ENCODE measurements at regions not wholly inside any gene's neighbourhood (a gene's known extent, or its start where the extent isn't known, plus 50 kb on each side); places are given as distances from the start of the nearest gene placed in this dataset.

- no peak overlapping the region for H3K27ac ChIP-seq
- no peaks in the 10 kb centered on the region for H3K27me3 ChIP-seq
- 34 to 38% methylated on average over 3 of the region's 3 CpGs for WGBS, 2 donors
- DNase-seq (no peak), ATAC-seq (ENCODE audit: low FRiP score in 2 of 2) (no peak)
- H3K9me3 ChIP-seq: no peaks in the 10 kb centered on the region
- H3K4me1 ChIP-seq: no peaks in the 10 kb centered on the region
- no peak overlapping the region for H3K4me3 ChIP-seq
- no peaks in the 10 kb centered on the region for H3K36me3 ChIP-seq
- TF ChIP-seq POLR2AphosphoS5 (IDR thresholded peaks at IDR 0.05): no peak
Observed at GRCh38 chr5:82620957-82621600, 342.9 kb upstream of the RPS23 start.

GRCh38 chr5:82619097-82619496 is 340.9 kb upstream of the RPS23 start:
- DNase-seq (no peak), ATAC-seq (ENCODE audit: low FRiP score in 2 of 2) (no peak)
- no peaks in the 10 kb centered on the region for H3K36me3 ChIP-seq
- H3K4me3 ChIP-seq: no peak overlapping the region
- 87 to 94% methylated on average over 3 of the region's 3 CpGs for WGBS, 2 donors
- no peak overlapping the region for H3K27ac ChIP-seq
- H3K9me3 ChIP-seq: no peaks in the 10 kb centered on the region
- TF ChIP-seq CTCF (IDR thresholded peaks at IDR 0.05) (no peak), EP300 (IDR thresholded peaks at IDR 0.05) (no peak), POLR2A (IDR thresholded peaks at IDR 0.05) (no peak), POLR2AphosphoS5 (IDR thresholded peaks at IDR 0.05) (no peak)
- no peaks in the 10 kb centered on the region for H3K4me1 ChIP-seq
- no peaks in the 10 kb centered on the region for H3K27me3 ChIP-seq

- TF ChIP-seq POLR2A (IDR thresholded peaks at IDR 0.05): no peak
- no peak for TF ChIP-seq POLR2AphosphoS5 (IDR thresholded peaks at IDR 0.05)
- no peak for TF ChIP-seq CTCF (IDR thresholded peaks at IDR 0.05)
- TF ChIP-seq EP300 (IDR thresholded peaks at IDR 0.05): no peak
- Histone ChIP-seq H3K4me1 (no peaks in the 10 kb centered on the region), H3K9me3 (no peaks in the 10 kb centered on the region), H3K4me3 (no peak overlapping the region), H3K27ac (no peak overlapping the region), H3K36me3 (no peaks in the 10 kb centered on the region), H3K27me3 (no peaks in the 10 kb centered on the region)
- 71 to 92% methylated on average over 3 of the region's 3 CpGs for WGBS, 2 donors
- no peak for ATAC-seq (ENCODE audit: low FRiP score in 2 of 2)
- no peak for DNase-seq
Observed at GRCh38 chr5:82614706-82615105, 336.6 kb upstream of the RPS23 start.

- no peak overlapping the region for H3K27ac ChIP-seq
- no peak for ATAC-seq (ENCODE audit: low FRiP score in 2 of 2)
Observed at GRCh38 chr5:82613891-82614290, 335.7 kb upstream of the RPS23 start.

GRCh38 chr5:82610686-82611085 is 332.5 kb upstream of the RPS23 start:
- Histone ChIP-seq H3K36me3 (no peaks in the 10 kb centered on the region), H3K27ac (no peak overlapping the region), H3K9me3 (no peaks in the 10 kb centered on the region), H3K27me3 (no peaks in the 10 kb centered on the region), H3K4me1 (no peaks in the 10 kb centered on the region), H3K4me3 (no peak overlapping the region)
- TF ChIP-seq EP300 (IDR thresholded peaks at IDR 0.05) (no peak), POLR2AphosphoS5 (IDR thresholded peaks at IDR 0.05) (no peak), CTCF (IDR thresholded peaks at IDR 0.05) (no peak), POLR2A (IDR thresholded peaks at IDR 0.05) (no peak)
- DNase-seq: no peak
- 84 to 94% methylated on average over 3 of the region's 3 CpGs for WGBS, 2 donors
- ATAC-seq (ENCODE audit: low FRiP score in 2 of 2): no peak

More at GRCh38 chr5:82613891-82614290, 335.7 kb upstream of the RPS23 start:
- H3K4me1 ChIP-seq: no peaks in the 10 kb centered on the region
- no peaks in the 10 kb centered on the region for H3K36me3 ChIP-seq
- DNase-seq: no peak
- TF ChIP-seq CTCF (IDR thresholded peaks at IDR 0.05): no peak
- TF ChIP-seq POLR2AphosphoS5 (IDR thresholded peaks at IDR 0.05): no peak
- no peak for TF ChIP-seq POLR2A (IDR thresholded peaks at IDR 0.05)
- no peak for TF ChIP-seq EP300 (IDR thresholded peaks at IDR 0.05)
- H3K9me3 ChIP-seq: no peaks in the 10 kb centered on the region
- H3K27me3 ChIP-seq: no peaks in the 10 kb centered on the region
- H3K4me3 ChIP-seq: no peak overlapping the region

Measured in upper lobe of left lung (tissue), 6 donors.